Transverse colon (tissue), 4 donors: ENCODE measurements at regions not wholly inside any gene's neighbourhood (a gene's known extent, or its start where the extent isn't known, plus 50 kb on each side); places are given as distances from the start of the nearest gene placed in this dataset.

Experiments used
- CTCF ChIP-seq, 5 experiments: fragments of 200-600 bp in 3 of 5; fragments of 450-650 bp in 2 of 5; sonication (generic) in 3 of 5; IDR thresholded peaks; 1 replicate in 2 of 5; 2 replicates in 3 of 5; pipeline ENCODE4 v1.5.1; 2016 to 2017; ENCODE audit warnings: antibody characterized with exemption in 5 of 5, inconsistent platforms in 3 of 5, mild to moderate bottlenecking in 2 of 5, moderate library complexity in 1 of 5
- POLR2A ChIP-seq: fragments of 450-650 bp; IDR thresholded peaks from one replicate; pipeline ENCODE4 v1.6.1; 2016; ENCODE audit warnings: antibody characterized with exemption, mild to moderate bottlenecking, moderate library complexity
- POLR2AphosphoS5 ChIP-seq, 3 donors: sonication (generic); formaldehyde crosslinking; IDR thresholded peaks; one replicate each; pipeline ENCODE4 v1.6.1; 2016; ENCODE audit warnings: antibody characterized with exemption in 3 of 3

GRCh38 chr2:242041816-242042215 is 172.3 kb downstream of the RTP5 start:
- TF ChIP-seq POLR2AphosphoS5 (IDR thresholded peaks at IDR 0.05), result no peak
- no peak for TF ChIP-seq CTCF (IDR thresholded peaks at IDR 0.05)
- TF ChIP-seq POLR2A, result no peak
